ENCODE measurements at regions not wholly inside any gene's neighbourhood (a gene's known extent, or its start where the extent isn't known, plus 50 kb on each side); places are given as distances from the start of the nearest gene placed in this dataset.

- TF ChIP-seq CTCF (conservative IDR thresholded peaks at IDR 0.05 in 1 of 2, IDR thresholded peaks at IDR 0.05 in 1 of 2; ENCODE audit: low read depth in 1 of 2, low read length in 2 of 2): no peak
- no peak for TF ChIP-seq EZH2 (IDR thresholded peaks at IDR 0.05; ENCODE audit: low read length, missing control alignments)
Observed at GRCh38 chr14:105793836-105794235, 267.5 kb downstream of the TMEM121 start.
